PC-9 (cell line): ENCODE measurements at regions not wholly inside any gene's neighbourhood (a gene's known extent, or its start where the extent isn't known, plus 50 kb on each side); places are given as distances from the start of the nearest gene placed in this dataset.

Experiments used
- BruUV-seq: library from RNA; stranded (reverse); fragments of 400-500 nt; replicated peaks from 2 replicates; lab custom pipeline; 2021; lab: Mats Ljungman, UMichigan
- CTCF ChIA-PET: fragments of 300-600 bp; sonication (Branson Sonifier 250); formaldehyde crosslinking; loops from one replicate; lab custom pipeline; 2022; ENCODE audit warnings: antibody characterized with exemption; lab: Charles Lee
- POLR2A ChIA-PET: fragments of 300-600 bp; sonication (Branson Sonifier 250); formaldehyde crosslinking; loops from one replicate; lab custom pipeline; 2022; ENCODE audit warnings: antibody characterized with exemption; ENCODE audit not compliant: unreplicated experiment; lab: Charles Lee
- DNase-seq, 2 experiments: peaks; one replicate each; pipeline versions ENCODE4 v3.0.0 to v3.0.0-alpha.2; 2015 to 2022; ENCODE audit warnings: mixed read lengths in 1 of 2
- H2AFZ ChIP-seq: fragments of 200-600 bp; sonication (generic); 2 replicates; pipeline ENCODE4 v1.8.1; 2017; ENCODE audit warnings: antibody characterized with exemption
- H3F3A ChIP-seq: fragments of 200-600 bp; sonication (generic); 2 replicates; pipeline ENCODE4 v1.8.1; 2017; ENCODE audit warnings: antibody characterized with exemption, mild to moderate bottlenecking, low read depth; ENCODE audit not compliant: insufficient read depth
- H3K27ac ChIP-seq: fragments of 200-600 bp; sonication (generic); 2 replicates; pipeline ENCODE4 v1.6.1; 2016; ENCODE audit warnings: mixed run types
- H3K27me3 ChIP-seq: fragments of 200-600 bp; sonication (generic); 2 replicates; pipeline ENCODE4 v1.6.1; 2016; ENCODE audit warnings: low read depth, mixed run types; ENCODE audit not compliant: insufficient read depth
- H3K36me3 ChIP-seq: fragments of 200-600 bp; sonication (generic); 2 replicates; pipeline ENCODE4 v1.6.1; 2016; ENCODE audit warnings: low read depth, mixed run types
- H3K4me1 ChIP-seq: fragments of 200-600 bp; sonication (generic); replicated peaks from 2 replicates; pipeline ENCODE4 v1.6.1; 2016; ENCODE audit warnings: mixed run types; ENCODE audit not compliant: insufficient read depth
- H3K4me2 ChIP-seq: fragments of 200-600 bp; sonication (generic); 2 replicates; pipeline ENCODE4 v1.6.1; 2017; ENCODE audit warnings: mixed run types
- H3K4me3 ChIP-seq: fragments of 200-600 bp; sonication (generic); 2 replicates; pipeline ENCODE4 v1.6.1; 2016; ENCODE audit warnings: mixed run types
- H3K79me2 ChIP-seq: fragments of 200-600 bp; sonication (generic); 2 replicates; pipeline ENCODE4 v1.6.1; 2017; ENCODE audit warnings: low read depth, mixed run types
- H3K9me2 ChIP-seq: fragments of 200-600 bp; sonication (generic); 2 replicates; pipeline ENCODE4 v1.8.1; 2017; ENCODE audit warnings: mild to moderate bottlenecking; ENCODE audit not compliant: insufficient read depth
- H3K9me3 ChIP-seq: fragments of 200-600 bp; sonication (generic); 2 replicates; pipeline ENCODE4 v1.8.1; 2016; ENCODE audit warnings: low read depth; ENCODE audit not compliant: insufficient read depth
- H4K20me1 ChIP-seq: fragments of 200-600 bp; sonication (generic); 2 replicates; pipeline ENCODE4 v1.8.1; 2017; ENCODE audit not compliant: insufficient read depth
- EZH2 ChIP-seq: fragments of 200-600 bp; sonication (generic); IDR thresholded peaks from 2 replicates; pipeline ENCODE4 v1.8.0; 2017; ENCODE audit warnings: antibody characterized with exemption, low read depth
- intact Hi-C: fragments of 100-400 bp; cut with micrococcal nuclease; formaldehyde crosslinking; loops from one replicate; pipeline ENCODE4 v1.10.0; 2022; ENCODE audit not compliant: unreplicated experiment
- TF ChIP-seq, protein P1 (sequence below): fragments of 200-600 bp; sonication (generic); conservative IDR thresholded peaks from 2 replicates; pipeline ENCODE4 v1.6.1; 2017; ENCODE audit warnings: mixed run types, antibody characterized with exemption, mild to moderate bottlenecking, moderate library complexity

DNA sequence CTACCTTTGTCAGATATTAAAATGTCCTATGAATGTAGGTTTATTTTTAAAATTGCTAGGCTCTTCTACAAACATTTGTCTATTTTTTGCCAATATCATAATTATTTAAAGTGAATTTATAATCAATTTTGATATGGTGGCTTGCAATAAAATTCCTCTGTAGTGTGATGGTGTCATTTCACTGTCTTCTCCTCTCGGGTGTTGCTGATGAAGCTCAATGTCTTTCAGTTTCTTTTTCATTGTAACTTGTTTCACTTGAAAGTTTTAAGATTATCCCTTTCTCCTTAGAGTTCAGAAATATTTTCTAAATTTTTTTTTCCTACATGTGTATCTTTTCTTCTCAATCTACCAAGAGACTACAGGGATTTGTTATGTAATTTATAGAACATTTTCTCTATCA, 267.1 kb upstream of the EDNRB start:
- BruUV-seq = no TSS peak
- ChIA-PET POLR2A (no interaction called here), CTCF (no interaction called here)
- H3K4me3 ChIP-seq = no peak overlapping the region
- no peak for DNase-seq
- H3K4me2 ChIP-seq = no peak overlapping the region
- TF ChIP-seq, protein P1, sequence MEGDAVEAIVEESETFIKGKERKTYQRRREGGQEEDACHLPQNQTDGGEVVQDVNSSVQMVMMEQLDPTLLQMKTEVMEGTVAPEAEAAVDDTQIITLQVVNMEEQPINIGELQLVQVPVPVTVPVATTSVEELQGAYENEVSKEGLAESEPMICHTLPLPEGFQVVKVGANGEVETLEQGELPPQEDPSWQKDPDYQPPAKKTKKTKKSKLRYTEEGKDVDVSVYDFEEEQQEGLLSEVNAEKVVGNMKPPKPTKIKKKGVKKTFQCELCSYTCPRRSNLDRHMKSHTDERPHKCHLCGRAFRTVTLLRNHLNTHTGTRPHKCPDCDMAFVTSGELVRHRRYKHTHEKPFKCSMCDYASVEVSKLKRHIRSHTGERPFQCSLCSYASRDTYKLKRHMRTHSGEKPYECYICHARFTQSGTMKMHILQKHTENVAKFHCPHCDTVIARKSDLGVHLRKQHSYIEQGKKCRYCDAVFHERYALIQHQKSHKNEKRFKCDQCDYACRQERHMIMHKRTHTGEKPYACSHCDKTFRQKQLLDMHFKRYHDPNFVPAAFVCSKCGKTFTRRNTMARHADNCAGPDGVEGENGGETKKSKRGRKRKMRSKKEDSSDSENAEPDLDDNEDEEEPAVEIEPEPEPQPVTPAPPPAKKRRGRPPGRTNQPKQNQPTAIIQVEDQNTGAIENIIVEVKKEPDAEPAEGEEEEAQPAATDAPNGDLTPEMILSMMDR = no peak
- TF ChIP-seq EZH2 = no peak
- no peaks in the 10 kb centered on the region for H4K20me1 ChIP-seq
- H3K4me1 ChIP-seq = no peaks in the 10 kb centered on the region
- H3K79me2 ChIP-seq = no peaks in the 10 kb centered on the region
- H3K9me3 ChIP-seq = no peaks in the 10 kb centered on the region
- no peaks in the 10 kb centered on the region for H3F3A ChIP-seq
- H2AFZ ChIP-seq = no peak overlapping the region
- H3K27me3 ChIP-seq = no peaks in the 10 kb centered on the region
- H3K36me3 ChIP-seq = no peaks in the 10 kb centered on the region
- H3K9me2 ChIP-seq = no peaks in the 10 kb centered on the region; the same call in 1 of the 2 replicates
- no peak overlapping the region for H3K27ac ChIP-seq
- intact Hi-C loops = no loop called here

GRCh38 chr13:78183732-78184131, 265.1 kb upstream of the EDNRB start:
- Histone ChIP-seq H3K4me3 (no peak overlapping the region), H3K9me2 (no peaks in the 10 kb centered on the region; the same call in 1 of the 2 replicates), H3K27ac (no peak overlapping the region), H3K79me2 (no peaks in the 10 kb centered on the region), H3F3A (no peaks in the 10 kb centered on the region), H3K27me3 (no peaks in the 10 kb centered on the region), H2AFZ (peak overlapping the region; percentile 3; the same call in 1 of the 2 replicates), H3K36me3 (no peaks in the 10 kb centered on the region), H3K4me2 (no peak overlapping the region), H3K4me1 (no peaks in the 10 kb centered on the region), H4K20me1 (no peaks in the 10 kb centered on the region), H3K9me3 (no peaks in the 10 kb centered on the region)
- TF ChIP-seq, protein P1 = no peak
- TF ChIP-seq EZH2 = no peak
- POLR2A ChIA-PET = no interaction called here
- intact Hi-C loops = no loop called here
- CTCF ChIA-PET = no interaction called here
- BruUV-seq = no TSS peak
- no peak for DNase-seq

GRCh38 chr13:78182813-78183212, 264.2 kb upstream of the EDNRB start:
- Histone ChIP-seq H3F3A (no peaks in the 10 kb centered on the region), H3K27me3 (no peaks in the 10 kb centered on the region), H3K79me2 (no peaks in the 10 kb centered on the region), H3K36me3 (no peaks in the 10 kb centered on the region), H3K4me3 (no peak overlapping the region), H3K9me3 (no peaks in the 10 kb centered on the region), H3K4me1 (no peaks in the 10 kb centered on the region), H3K9me2 (no peaks in the 10 kb centered on the region; the same call in 1 of the 2 replicates), H4K20me1 (no peaks in the 10 kb centered on the region), H3K27ac (no peak overlapping the region), H3K4me2 (no peak overlapping the region), H2AFZ (no peak overlapping the region)
- ChIA-PET POLR2A (no interaction called here), CTCF (no interaction called here)
- no TSS peak for BruUV-seq
- no peak for DNase-seq
- no peak for TF ChIP-seq EZH2
- TF ChIP-seq, protein P1 = no peak
- intact Hi-C loops = no loop called here
